Neuron (in vitro differentiated cells): ENCODE measurements at regions not wholly inside any gene's neighbourhood (a gene's known extent, or its start where the extent isn't known, plus 50 kb on each side); places are given as distances from the start of the nearest gene placed in this dataset.
"Not testable (repeated sequence)": the region's sequence is repeated elsewhere in the genome, so short reads cannot be mapped to it uniquely, and the experiment has no call there.

Experiments
- H2AFZ ChIP-seq: one replicate; pipeline ENCODE4 v1.6.1; 2013; ENCODE audit warnings: low read depth, mild to moderate bottlenecking, inconsistent platforms, low read length, moderate library complexity
- H3K27me3 ChIP-seq: one replicate; pipeline ENCODE4 v1.6.1; 2013; ENCODE audit warnings: low read length; ENCODE audit not compliant: insufficient read depth
- H3K36me3 ChIP-seq: one replicate; pipeline ENCODE4 v1.6.1; 2013; ENCODE audit warnings: low read length; ENCODE audit not compliant: insufficient read depth
- H3K4me1 ChIP-seq: one replicate; pipeline ENCODE4 v1.6.1; 2013; ENCODE audit warnings: low read length; ENCODE audit not compliant: insufficient read depth
- H3K4me3 ChIP-seq: 2 replicates; pipeline ENCODE4 v1.5.1; 2013; ENCODE audit warnings: mild to moderate bottlenecking, low read length, moderate library complexity
- H3K9me3 ChIP-seq: one replicate; pipeline ENCODE4 v1.6.1; 2013; ENCODE audit warnings: low read length

GRCh38 chr10:46645110-46645509, 66.2 kb downstream of the SYT15 start:
- H3K4me1 ChIP-seq, H3K4me3 ChIP-seq, H3K36me3 ChIP-seq, H2AFZ ChIP-seq, H3K27me3 ChIP-seq, H3K9me3 ChIP-seq: not testable (repeated sequence)

- H3K9me3 ChIP-seq, H3K36me3 ChIP-seq, H2AFZ ChIP-seq, H3K27me3 ChIP-seq, H3K4me3 ChIP-seq, H3K4me1 ChIP-seq: not testable (repeated sequence)
Observed at GRCh38 chr10:46646132-46646531, 67.2 kb downstream of the SYT15 start.

GRCh38 chr10:46650967-46651366, 72.0 kb downstream of the SYT15 start:
- H3K4me1 ChIP-seq, H3K4me3 ChIP-seq, H3K36me3 ChIP-seq, H3K9me3 ChIP-seq, H3K27me3 ChIP-seq, H2AFZ ChIP-seq: not testable (repeated sequence)

- H3K4me1 ChIP-seq, H3K9me3 ChIP-seq, H3K27me3 ChIP-seq, H3K4me3 ChIP-seq, H3K36me3 ChIP-seq, H2AFZ ChIP-seq: not testable (repeated sequence)
Observed at GRCh38 chr10:46657437-46657836, 78.5 kb downstream of the SYT15 start.

- not testable (repeated sequence) for H3K36me3 ChIP-seq, H2AFZ ChIP-seq, H3K27me3 ChIP-seq, H3K4me1 ChIP-seq, H3K4me3 ChIP-seq, H3K9me3 ChIP-seq
Observed at GRCh38 chr10:46660027-46660834, 81.3 kb downstream of the SYT15 start.

- not testable (repeated sequence) for H3K36me3 ChIP-seq, H3K4me3 ChIP-seq, H3K4me1 ChIP-seq, H3K27me3 ChIP-seq, H3K9me3 ChIP-seq, H2AFZ ChIP-seq
Observed at GRCh38 chr10:46660835-46661164, 81.9 kb downstream of the SYT15 start.

- H2AFZ ChIP-seq, H3K36me3 ChIP-seq, H3K9me3 ChIP-seq, H3K4me3 ChIP-seq, H3K4me1 ChIP-seq, H3K27me3 ChIP-seq: not testable (repeated sequence)
Observed at GRCh38 chr10:46665536-46665935, 86.6 kb downstream of the SYT15 start.

- not testable (repeated sequence) for H3K4me1 ChIP-seq, H3K4me3 ChIP-seq, H3K27me3 ChIP-seq, H2AFZ ChIP-seq, H3K36me3 ChIP-seq, H3K9me3 ChIP-seq
Observed at GRCh38 chr10:46668357-46668997, 89.5 kb downstream of the SYT15 start.

- not testable (repeated sequence) for H3K36me3 ChIP-seq, H3K4me3 ChIP-seq, H3K4me1 ChIP-seq, H2AFZ ChIP-seq, H3K27me3 ChIP-seq, H3K9me3 ChIP-seq
Observed at GRCh38 chr10:46677836-46678435, 99.0 kb downstream of the SYT15 start.

GRCh38 chr10:46691397-46691796, 112.5 kb downstream of the SYT15 start:
- H3K4me3 ChIP-seq, H3K36me3 ChIP-seq, H3K9me3 ChIP-seq, H3K4me1 ChIP-seq, H2AFZ ChIP-seq, H3K27me3 ChIP-seq: not testable (repeated sequence)

GRCh38 chr10:46693218-46693617, 114.3 kb downstream of the SYT15 start:
- not testable (repeated sequence) for H3K9me3 ChIP-seq, H3K4me1 ChIP-seq, H3K27me3 ChIP-seq, H3K4me3 ChIP-seq, H3K36me3 ChIP-seq, H2AFZ ChIP-seq

GRCh38 chr10:46717264-46717663, 138.3 kb downstream of the SYT15 start:
- not testable (repeated sequence) for H3K9me3 ChIP-seq, H3K27me3 ChIP-seq, H3K4me1 ChIP-seq, H3K36me3 ChIP-seq, H3K4me3 ChIP-seq, H2AFZ ChIP-seq

- H3K4me1 ChIP-seq, H3K4me3 ChIP-seq, H2AFZ ChIP-seq, H3K36me3 ChIP-seq, H3K27me3 ChIP-seq, H3K9me3 ChIP-seq: not testable (repeated sequence)
Observed at GRCh38 chr10:46718014-46718413, 139.1 kb downstream of the SYT15 start.

GRCh38 chr10:46720386-46720785, 141.5 kb downstream of the SYT15 start:
- H3K27me3 ChIP-seq, H3K4me3 ChIP-seq, H3K36me3 ChIP-seq, H3K4me1 ChIP-seq, H3K9me3 ChIP-seq, H2AFZ ChIP-seq: not testable (repeated sequence)
